A673 (cell line): ENCODE measurements at regions not wholly inside any gene's neighbourhood (a gene's known extent, or its start where the extent isn't known, plus 50 kb on each side); places are given as distances from the start of the nearest gene placed in this dataset.

ENCODE experiments used
- EZH2 ChIP-seq: fragments of 200-600 bp; sonication (generic); IDR thresholded peaks from 2 replicates; pipeline ENCODE4 v1.6.1; 2017; ENCODE audit warnings: borderline replicate concordance, low read depth, mild to moderate bottlenecking, mixed read lengths, antibody characterized with exemption, low read length; ENCODE audit not compliant: poor library complexity, severe bottlenecking
- TF ChIP-seq, protein P1 (sequence below): fragments of 300-800, 200-600 bp; sonication (generic); conservative IDR thresholded peaks from 2 replicates; pipeline ENCODE4 v1.5.1; 2017; ENCODE audit warnings: low read depth, mild to moderate bottlenecking, antibody characterized with exemption, low read length, moderate library complexity, mixed read lengths

GRCh38 chrX:20973038-20973437, 401.2 kb upstream of the CNKSR2 start:
- TF ChIP-seq, protein P1, sequence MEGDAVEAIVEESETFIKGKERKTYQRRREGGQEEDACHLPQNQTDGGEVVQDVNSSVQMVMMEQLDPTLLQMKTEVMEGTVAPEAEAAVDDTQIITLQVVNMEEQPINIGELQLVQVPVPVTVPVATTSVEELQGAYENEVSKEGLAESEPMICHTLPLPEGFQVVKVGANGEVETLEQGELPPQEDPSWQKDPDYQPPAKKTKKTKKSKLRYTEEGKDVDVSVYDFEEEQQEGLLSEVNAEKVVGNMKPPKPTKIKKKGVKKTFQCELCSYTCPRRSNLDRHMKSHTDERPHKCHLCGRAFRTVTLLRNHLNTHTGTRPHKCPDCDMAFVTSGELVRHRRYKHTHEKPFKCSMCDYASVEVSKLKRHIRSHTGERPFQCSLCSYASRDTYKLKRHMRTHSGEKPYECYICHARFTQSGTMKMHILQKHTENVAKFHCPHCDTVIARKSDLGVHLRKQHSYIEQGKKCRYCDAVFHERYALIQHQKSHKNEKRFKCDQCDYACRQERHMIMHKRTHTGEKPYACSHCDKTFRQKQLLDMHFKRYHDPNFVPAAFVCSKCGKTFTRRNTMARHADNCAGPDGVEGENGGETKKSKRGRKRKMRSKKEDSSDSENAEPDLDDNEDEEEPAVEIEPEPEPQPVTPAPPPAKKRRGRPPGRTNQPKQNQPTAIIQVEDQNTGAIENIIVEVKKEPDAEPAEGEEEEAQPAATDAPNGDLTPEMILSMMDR = no peak
- TF ChIP-seq EZH2 = no peak
